ENCODE measurements at regions not wholly inside any gene's neighbourhood (a gene's known extent, or its start where the extent isn't known, plus 50 kb on each side); places are given as distances from the start of the nearest gene placed in this dataset.

DNA sequence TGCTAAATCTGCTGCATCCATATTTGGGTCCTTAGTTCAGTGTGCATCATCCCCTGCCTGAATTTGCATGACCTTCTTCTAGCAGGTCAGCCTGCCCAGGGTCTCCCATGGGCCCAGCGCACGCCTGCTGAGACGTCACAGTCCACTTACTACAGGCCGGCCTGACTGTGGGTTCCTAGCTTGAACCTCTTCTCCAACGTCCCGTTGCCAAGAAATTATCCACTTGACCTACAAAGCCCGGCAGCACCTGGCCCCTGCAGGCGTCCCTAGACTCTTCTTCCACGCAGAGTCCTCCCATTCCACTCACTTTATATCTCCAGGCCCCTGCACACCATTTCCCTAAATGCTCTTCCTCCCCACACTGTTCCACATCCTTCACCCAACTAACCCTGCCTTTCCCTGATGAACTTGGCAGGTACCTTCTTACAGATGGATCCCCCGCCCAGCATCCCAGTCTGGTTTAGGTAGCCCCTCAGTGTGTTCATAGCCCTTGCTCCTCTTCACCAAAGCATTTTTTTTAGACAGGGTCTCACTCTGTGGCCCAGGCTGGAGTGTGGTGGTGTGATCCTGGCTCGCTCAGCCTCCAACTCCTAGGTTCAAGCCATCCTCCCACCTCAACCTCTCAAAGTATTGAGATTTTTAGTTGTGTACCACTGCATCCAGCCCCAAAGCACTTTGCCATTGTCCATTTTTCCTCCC, 155.0 kb upstream of the SOX1 start:
- TF ChIP-seq JUND (IDR thresholded peaks at IDR 0.05; ENCODE audit: low read depth), result no peak
- in situ Hi-C loops (cut with HindIII; ENCODE audit: low pct_unique_long_range_greater_than_20kb, low sequenced_read_pairs), result no loop called here
- DNase-seq (ENCODE audit: low read depth in 1 of 2, low spot score in 1 of 2), result no peak

DNA sequence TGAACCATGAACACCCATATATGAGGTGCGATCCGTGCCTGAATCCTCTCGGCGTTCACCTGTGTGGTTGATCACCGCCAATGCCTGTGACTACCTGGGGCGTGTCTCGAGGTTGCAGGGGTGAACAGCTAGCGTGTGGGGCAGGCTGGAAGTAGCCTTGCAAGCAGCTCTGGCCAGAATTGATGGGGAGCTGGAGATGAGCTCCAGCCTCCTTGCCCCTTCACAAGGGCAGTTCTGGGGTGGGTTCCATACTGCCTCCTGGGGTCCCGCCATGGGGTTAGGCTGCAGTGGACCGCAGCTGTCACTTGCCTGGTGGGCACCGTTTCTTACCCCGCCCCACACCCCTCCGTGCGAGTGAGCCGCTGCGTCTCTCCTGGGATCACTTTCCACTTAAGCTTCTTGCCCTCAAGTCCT, 154.5 kb upstream of the SOX1 start:
- TF ChIP-seq JUND (IDR thresholded peaks at IDR 0.05; ENCODE audit: low read depth), result no peak
- DNase-seq (ENCODE audit: low read depth in 1 of 2, low spot score in 1 of 2), result no peak
- in situ Hi-C loops (cut with HindIII; ENCODE audit: low pct_unique_long_range_greater_than_20kb, low sequenced_read_pairs), result no loop called here

DNA sequence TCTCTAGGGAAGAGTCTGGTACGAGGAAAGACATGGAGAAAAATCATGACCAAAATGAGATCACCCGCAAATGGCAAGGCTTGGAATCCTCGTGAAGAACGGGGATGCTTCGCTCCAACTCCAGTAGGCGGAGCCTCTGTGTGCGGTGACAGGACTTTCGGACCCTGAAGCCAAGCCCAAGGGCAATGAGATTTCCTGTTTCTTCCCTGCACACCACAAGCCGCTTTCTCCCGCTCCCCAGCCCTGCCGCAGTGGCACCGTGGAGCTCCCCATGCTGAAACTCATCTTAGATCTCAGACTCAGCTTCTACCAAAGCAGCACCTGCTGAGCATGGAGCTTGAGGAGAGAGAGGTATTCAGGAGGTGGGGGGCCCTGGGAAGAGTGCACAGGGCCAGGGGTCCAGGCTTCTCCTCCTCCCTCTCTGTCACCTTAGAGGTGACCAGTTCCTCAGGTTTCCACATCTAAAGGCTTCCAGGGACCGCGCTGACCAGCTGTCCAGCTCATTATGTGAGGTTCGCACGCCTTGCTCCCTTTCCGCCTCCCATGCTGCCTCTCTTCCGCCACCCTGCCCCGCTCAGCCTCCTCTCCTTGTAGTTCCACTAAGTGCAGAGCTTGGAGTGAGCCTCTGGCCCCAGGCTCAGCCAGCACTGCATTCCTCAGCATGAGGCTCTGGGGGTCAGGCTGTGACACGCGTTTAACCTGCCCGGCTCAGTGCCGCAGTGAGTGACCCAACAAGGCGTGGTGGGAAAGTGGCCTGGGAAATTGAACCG, 153.8 kb upstream of the SOX1 start:
- DNase-seq (ENCODE audit: low read depth in 1 of 2, low spot score in 1 of 2), result peak in 1 of 2 experiments; percentile 4
- TF ChIP-seq JUND (IDR thresholded peaks at IDR 0.05; ENCODE audit: low read depth), result no peak
- in situ Hi-C loops (cut with HindIII; ENCODE audit: low pct_unique_long_range_greater_than_20kb, low sequenced_read_pairs), result no loop called here

DNA sequence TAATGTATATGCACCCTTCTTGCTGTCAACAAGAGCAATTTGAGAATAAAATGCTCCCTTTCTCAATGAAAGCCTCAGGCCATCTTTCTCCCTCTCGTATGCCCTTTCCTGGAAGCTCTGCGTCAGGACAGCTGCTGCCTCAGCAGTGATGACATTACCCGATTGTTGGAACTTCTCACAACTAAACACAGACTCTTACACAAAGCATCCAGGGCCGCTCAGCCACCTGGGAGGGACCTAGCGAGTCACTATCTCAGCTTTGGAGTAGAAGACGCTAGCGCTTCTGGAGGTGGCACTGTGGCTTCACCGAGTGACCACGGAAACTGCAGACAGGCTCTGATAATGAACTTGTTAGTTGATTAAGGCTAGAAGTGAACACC, 153.2 kb upstream of the SOX1 start:
- in situ Hi-C loops (cut with HindIII; ENCODE audit: low pct_unique_long_range_greater_than_20kb, low sequenced_read_pairs), result no loop called here
- no peak for TF ChIP-seq JUND (IDR thresholded peaks at IDR 0.05; ENCODE audit: low read depth)
- no peak for DNase-seq (ENCODE audit: low read depth in 1 of 2, low spot score in 1 of 2)

DNA sequence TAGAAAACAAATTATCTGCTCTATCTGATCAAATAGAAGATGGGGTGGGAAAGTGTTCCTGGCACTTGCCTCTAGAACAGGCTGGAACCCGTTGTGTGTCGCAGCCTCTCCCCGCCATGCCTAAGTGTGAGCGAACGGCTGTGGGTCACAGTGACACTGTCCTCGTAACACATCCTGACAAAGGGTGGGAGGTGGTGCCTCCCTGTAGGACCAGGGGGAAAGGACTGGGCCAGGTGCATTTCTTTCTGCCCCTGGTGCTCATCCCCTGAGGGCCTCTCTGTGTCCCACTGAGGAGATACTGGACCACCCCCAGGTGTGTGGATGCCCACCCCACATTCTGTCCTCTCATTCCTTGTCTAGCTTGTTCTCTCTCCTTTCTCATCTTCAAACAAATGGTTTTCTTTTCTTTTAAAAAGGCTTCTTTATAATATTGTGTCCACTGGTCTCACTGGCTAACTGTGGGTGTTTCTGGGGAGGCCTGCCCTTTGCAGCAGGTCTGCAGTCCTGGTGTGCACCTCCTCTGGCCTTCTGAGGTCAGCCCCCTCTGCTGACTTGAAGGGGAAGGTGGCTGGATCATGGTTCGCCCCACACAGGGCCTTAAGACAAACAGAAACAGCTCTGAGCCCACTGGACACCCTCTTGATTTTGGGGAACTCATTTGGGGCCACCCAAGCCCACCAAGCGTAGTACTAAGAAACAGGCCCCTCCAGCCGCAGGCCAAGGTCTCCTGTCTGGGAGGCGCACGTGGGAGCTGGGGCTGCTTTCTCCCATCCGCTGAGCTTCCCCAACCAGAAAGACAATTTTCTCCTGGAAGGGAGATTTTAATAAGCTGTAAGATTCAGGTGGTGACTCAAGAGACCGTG, 152.5 kb upstream of the SOX1 start:
- DNase-seq (ENCODE audit: low read depth in 1 of 2, low spot score in 1 of 2), result no peak
- no peak for TF ChIP-seq JUND (IDR thresholded peaks at IDR 0.05; ENCODE audit: low read depth)
- in situ Hi-C loops (cut with HindIII; ENCODE audit: low pct_unique_long_range_greater_than_20kb, low sequenced_read_pairs), result no loop called here

GRCh38 chr13:111915104-111915551, 151.8 kb upstream of the SOX1 start:
- in situ Hi-C loops (cut with HindIII; ENCODE audit: low pct_unique_long_range_greater_than_20kb, low sequenced_read_pairs), result no loop called here

GRCh38 chr13:111916201-111916600, 150.7 kb upstream of the SOX1 start:
- TF ChIP-seq JUND (IDR thresholded peaks at IDR 0.05; ENCODE audit: low read depth), result no peak
- in situ Hi-C loops (cut with HindIII; ENCODE audit: low pct_unique_long_range_greater_than_20kb, low sequenced_read_pairs), result no loop called here

More at GRCh38 chr13:111915104-111915551, 151.8 kb upstream of the SOX1 start:
- no peak for TF ChIP-seq JUND (IDR thresholded peaks at IDR 0.05; ENCODE audit: low read depth)
- DNase-seq (ENCODE audit: low read depth in 1 of 2, low spot score in 1 of 2), result no peak

GRCh38 chr13:111917086-111917485, 149.9 kb upstream of the SOX1 start:
- in situ Hi-C loops (cut with HindIII; ENCODE audit: low pct_unique_long_range_greater_than_20kb, low sequenced_read_pairs), result no loop called here
- DNase-seq (ENCODE audit: low read depth in 1 of 2, low spot score in 1 of 2), result no peak
- no peak for TF ChIP-seq JUND (IDR thresholded peaks at IDR 0.05; ENCODE audit: low read depth)

More at GRCh38 chr13:111916201-111916600, 150.7 kb upstream of the SOX1 start:
- DNase-seq (ENCODE audit: low read depth in 1 of 2, low spot score in 1 of 2), result no peak

- TF ChIP-seq JUND (IDR thresholded peaks at IDR 0.05; ENCODE audit: low read depth), result no peak
- no peak for DNase-seq (ENCODE audit: low read depth in 1 of 2, low spot score in 1 of 2)
Observed at GRCh38 chr13:111917901-111918300, 149.0 kb upstream of the SOX1 start.

GRCh38 chr13:111919286-111919685, 147.7 kb upstream of the SOX1 start:
- TF ChIP-seq JUND (IDR thresholded peaks at IDR 0.05; ENCODE audit: low read depth), result no peak
- in situ Hi-C loops (cut with HindIII; ENCODE audit: low pct_unique_long_range_greater_than_20kb, low sequenced_read_pairs), result no loop called here
- no peak for DNase-seq (ENCODE audit: low read depth in 1 of 2, low spot score in 1 of 2)

More at GRCh38 chr13:111917901-111918300, 149.0 kb upstream of the SOX1 start:
- in situ Hi-C loops (cut with HindIII; ENCODE audit: low pct_unique_long_range_greater_than_20kb, low sequenced_read_pairs), result no loop called here

DNA sequence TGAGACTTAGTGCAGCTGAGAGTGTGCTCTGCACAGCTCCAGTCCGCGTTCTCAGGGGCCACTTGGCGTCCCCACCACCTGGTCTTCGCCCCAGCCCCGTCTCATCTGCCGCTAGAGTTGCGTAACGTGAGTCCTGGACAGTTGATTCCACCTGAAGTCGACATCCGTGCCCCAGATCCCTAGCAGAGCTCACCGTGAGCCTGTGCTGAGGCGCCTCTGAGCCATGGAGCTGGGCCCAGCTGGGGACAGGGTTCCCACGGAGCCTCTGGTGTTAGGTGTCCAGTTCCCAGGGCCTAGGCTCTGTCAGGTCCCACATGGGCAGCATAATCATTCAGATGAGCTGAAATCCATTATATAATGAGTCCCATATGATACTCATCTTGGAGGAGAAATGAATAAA, 147.1 kb upstream of the SOX1 start:
- no peak for TF ChIP-seq JUND (IDR thresholded peaks at IDR 0.05; ENCODE audit: low read depth)
- in situ Hi-C loops (cut with HindIII; ENCODE audit: low pct_unique_long_range_greater_than_20kb, low sequenced_read_pairs), result no loop called here
- DNase-seq (ENCODE audit: low read depth in 1 of 2, low spot score in 1 of 2), result no peak

GRCh38 chr13:111920306-111920931, 146.5 kb upstream of the SOX1 start:
- no peak for DNase-seq (ENCODE audit: low read depth in 1 of 2, low spot score in 1 of 2)
- TF ChIP-seq JUND (IDR thresholded peaks at IDR 0.05; ENCODE audit: low read depth), result no peak
- in situ Hi-C loops (cut with HindIII; ENCODE audit: low pct_unique_long_range_greater_than_20kb, low sequenced_read_pairs), result no loop called here

All from T47D (cell line).